ENCODE measurements at regions not wholly inside any gene's neighbourhood (a gene's known extent, or its start where the extent isn't known, plus 50 kb on each side); places are given as distances from the start of the nearest gene placed in this dataset.
"Not testable (repeated sequence)": the region's sequence is repeated elsewhere in the genome, so short reads cannot be mapped to it uniquely, and the experiment has no call there.

DNA sequence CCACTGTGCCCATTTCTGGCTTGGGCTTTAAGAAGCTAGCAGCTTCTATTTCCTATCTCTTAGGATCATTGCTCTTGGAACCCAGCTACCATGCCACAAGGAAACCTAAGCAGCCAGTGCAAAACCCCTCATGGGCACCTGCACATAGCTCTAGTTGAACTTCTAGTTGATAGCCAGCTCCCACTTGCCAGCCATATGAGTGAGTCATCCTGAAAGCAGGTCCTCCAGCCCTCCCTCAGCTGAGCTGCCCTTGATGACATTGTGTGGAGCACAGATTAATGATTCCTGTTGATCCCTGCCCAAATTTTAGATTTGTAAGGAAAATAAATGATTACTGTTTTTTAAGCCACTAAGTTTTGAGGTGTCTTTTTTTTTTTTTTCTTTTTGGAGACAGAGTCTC is 234.2 kb upstream of the FBXO33 start:
- Histone ChIP-seq H3K27me3 (no peaks in the 10 kb centered on the region), H3K4me1 (no peaks in the 10 kb centered on the region), H3K9me3 (no peaks in the 10 kb centered on the region), H3K27ac (no peak overlapping the region), H3K4me3 (no peak overlapping the region), H3K36me3 (no peaks in the 10 kb centered on the region)
- no peak for TF ChIP-seq POLR2A (IDR thresholded peaks at IDR 0.05)
- TF ChIP-seq, protein P1, sequence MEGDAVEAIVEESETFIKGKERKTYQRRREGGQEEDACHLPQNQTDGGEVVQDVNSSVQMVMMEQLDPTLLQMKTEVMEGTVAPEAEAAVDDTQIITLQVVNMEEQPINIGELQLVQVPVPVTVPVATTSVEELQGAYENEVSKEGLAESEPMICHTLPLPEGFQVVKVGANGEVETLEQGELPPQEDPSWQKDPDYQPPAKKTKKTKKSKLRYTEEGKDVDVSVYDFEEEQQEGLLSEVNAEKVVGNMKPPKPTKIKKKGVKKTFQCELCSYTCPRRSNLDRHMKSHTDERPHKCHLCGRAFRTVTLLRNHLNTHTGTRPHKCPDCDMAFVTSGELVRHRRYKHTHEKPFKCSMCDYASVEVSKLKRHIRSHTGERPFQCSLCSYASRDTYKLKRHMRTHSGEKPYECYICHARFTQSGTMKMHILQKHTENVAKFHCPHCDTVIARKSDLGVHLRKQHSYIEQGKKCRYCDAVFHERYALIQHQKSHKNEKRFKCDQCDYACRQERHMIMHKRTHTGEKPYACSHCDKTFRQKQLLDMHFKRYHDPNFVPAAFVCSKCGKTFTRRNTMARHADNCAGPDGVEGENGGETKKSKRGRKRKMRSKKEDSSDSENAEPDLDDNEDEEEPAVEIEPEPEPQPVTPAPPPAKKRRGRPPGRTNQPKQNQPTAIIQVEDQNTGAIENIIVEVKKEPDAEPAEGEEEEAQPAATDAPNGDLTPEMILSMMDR (IDR thresholded peaks at IDR 0.05): no peak
- intact Hi-C loops (cut with DNase I): no loop called here
- ATAC-seq (no peak), DNase-seq (no peak)

DNA sequence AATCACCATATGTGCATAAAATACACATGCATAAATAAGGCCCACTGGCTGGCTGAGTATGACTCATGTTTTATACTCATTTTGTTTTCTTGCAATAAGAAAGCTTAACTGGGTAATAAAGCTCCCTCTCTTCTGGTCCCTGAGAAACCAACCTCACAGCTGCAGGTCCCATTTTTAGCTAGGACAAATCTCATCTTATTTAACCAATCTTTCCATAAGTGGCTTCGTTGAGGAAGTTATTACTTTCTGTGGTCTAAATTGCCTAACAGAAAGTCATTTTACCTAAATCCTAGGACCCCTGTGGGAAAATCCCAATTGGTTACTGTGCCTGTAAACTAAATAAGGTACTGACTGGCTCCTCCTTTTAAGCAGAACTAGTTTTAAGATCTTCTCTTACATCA is 232.8 kb upstream of the FBXO33 start:
- intact Hi-C loops (cut with DNase I): no loop called here
- H3K4me1 ChIP-seq: no peaks in the 10 kb centered on the region
- no peaks in the 10 kb centered on the region for H3K36me3 ChIP-seq
- no peak for DNase-seq
- WGBS, 4 donors: 62 to 73% (median 69%) methylated on average over 1 of the region's 1 CpG
- H3K4me3 ChIP-seq: no peak overlapping the region
- H3K27ac ChIP-seq: no peak overlapping the region
- no peak for ATAC-seq
- no peak for TF ChIP-seq POLR2A (IDR thresholded peaks at IDR 0.05)
- TF ChIP-seq, protein P1 (IDR thresholded peaks at IDR 0.05): no peak
- H3K9me3 ChIP-seq: no peaks in the 10 kb centered on the region
- H3K27me3 ChIP-seq: no peaks in the 10 kb centered on the region

DNA sequence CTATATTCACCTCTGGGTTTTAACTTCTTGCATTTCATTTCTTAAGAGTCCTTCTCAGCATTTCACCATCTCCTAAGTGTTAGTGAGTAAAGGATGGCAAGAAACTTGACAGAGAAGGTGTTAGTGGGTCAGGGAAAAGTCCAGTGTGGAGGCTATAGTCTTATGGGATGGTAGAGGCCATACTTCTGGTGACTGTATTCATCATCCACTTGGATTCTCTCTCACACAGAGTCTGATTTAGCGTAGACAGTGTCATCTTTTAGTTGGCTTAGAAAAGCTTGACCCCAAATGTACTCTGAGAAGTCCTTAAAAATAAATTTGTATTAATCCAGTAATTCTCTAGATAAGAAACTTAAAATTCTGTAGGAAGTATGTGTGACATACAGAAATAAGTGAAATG is 232.4 kb upstream of the FBXO33 start:
- no peaks in the 10 kb centered on the region for H3K36me3 ChIP-seq
- H3K4me3 ChIP-seq: no peak overlapping the region
- no peaks in the 10 kb centered on the region for H3K9me3 ChIP-seq
- no peaks in the 10 kb centered on the region for H3K27me3 ChIP-seq
- TF ChIP-seq, protein P1 (IDR thresholded peaks at IDR 0.05): no peak
- TF ChIP-seq POLR2A (IDR thresholded peaks at IDR 0.05): no peak
- H3K27ac ChIP-seq: no peak overlapping the region
- 83 to 90% (median 87%) methylated on average over 1 of the region's 1 CpG for WGBS, 4 donors
- DNase-seq (no peak), ATAC-seq (no peak)
- intact Hi-C loops (cut with DNase I): no loop called here
- H3K4me1 ChIP-seq: no peaks in the 10 kb centered on the region

DNA sequence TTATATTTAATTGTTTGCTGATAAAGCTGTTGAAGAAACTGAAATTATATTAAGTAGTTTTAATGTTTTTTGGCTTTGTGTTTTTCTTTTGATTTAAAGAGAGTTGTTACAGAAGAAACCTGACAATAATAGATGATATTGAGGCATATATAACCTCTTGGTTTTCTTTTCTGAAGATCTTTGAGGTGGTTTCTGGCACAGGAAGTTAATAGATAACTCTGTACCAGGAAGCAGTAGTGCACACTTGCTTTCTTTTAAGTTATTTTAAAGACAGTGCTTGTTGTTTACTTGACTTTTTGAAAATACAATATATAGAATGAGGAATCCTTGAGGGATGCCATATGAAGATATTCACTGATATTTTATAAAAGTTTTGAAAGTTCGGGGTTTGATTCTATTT is 209.0 kb upstream of the FBXO33 start:
- Histone ChIP-seq H3K4me1 (no peaks in the 10 kb centered on the region), H3K36me3 (no peaks in the 10 kb centered on the region), H3K27me3 (no peaks in the 10 kb centered on the region), H3K4me3 (no peak overlapping the region), H3K9me3 (peaks cover 0 to 7% (median 0%) of the 10 kb centered on the region in 12 donors), H3K27ac (peak overlapping the region in 1 of 12 donors; percentile 4)
- ATAC-seq (no peak), DNase-seq (no peak)
- intact Hi-C loops (cut with DNase I): no loop called here
- TF ChIP-seq POLR2A (IDR thresholded peaks at IDR 0.05): no peak
- TF ChIP-seq, protein P1 (IDR thresholded peaks at IDR 0.05): no peak
- 80 to 90% (median 85%) methylated on average over 1 of the region's 1 CpG for WGBS, 4 donors

DNA sequence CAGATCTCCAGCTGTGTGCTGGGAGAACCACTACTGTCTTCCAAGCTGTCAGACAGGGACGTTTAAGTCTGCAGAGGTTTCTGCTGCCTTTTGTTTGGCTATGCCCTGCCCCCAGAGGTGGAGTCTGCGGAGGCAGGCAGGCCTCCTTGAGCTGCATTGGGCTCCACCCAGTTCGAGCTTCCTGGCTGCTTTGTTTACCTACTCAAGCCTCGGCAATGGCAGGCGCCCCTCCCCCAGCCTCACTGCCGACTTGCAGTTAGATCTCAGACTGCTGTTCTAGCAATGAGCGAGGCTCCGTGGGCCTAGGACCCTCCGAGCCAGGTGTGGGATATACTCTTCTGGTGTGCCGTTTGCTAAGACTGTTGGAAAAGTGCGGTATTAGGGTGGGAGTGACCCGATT is 206.8 kb upstream of the FBXO33 start:
- DNase-seq; H3K4me1 ChIP-seq; intact Hi-C loops (cut with DNase I); H3K36me3 ChIP-seq; H3K27me3 ChIP-seq; H3K9me3 ChIP-seq; ATAC-seq; H3K4me3 ChIP-seq; H3K27ac ChIP-seq: not testable (repeated sequence)
- 73 to 83% (median 78%) methylated on average over 7 to 12 of the region's 12 CpGs for WGBS, 4 donors
